ENCODE measurements at regions not wholly inside any gene's neighbourhood (a gene's known extent, or its start where the extent isn't known, plus 50 kb on each side); places are given as distances from the start of the nearest gene placed in this dataset.

- intact Hi-C loops (cut with micrococcal nuclease; ENCODE audit: unreplicated experiment), result loop anchor here (10.0 kb wide), 1 partner anchor 801 kb away; no protein-coding TSS in a partner anchor
- no peak overlapping the region for H3K4me3 ChIP-seq
- H2AFZ ChIP-seq, result no peak overlapping the region
- no peak overlapping the region for H3K27ac ChIP-seq
- no peaks in the 10 kb centered on the region for H4K20me1 ChIP-seq (ENCODE audit: insufficient read depth)
- ChIA-PET POLR2A (ENCODE audit: unreplicated experiment) (no interaction called here), CTCF (no interaction called here)
- H3F3A ChIP-seq (ENCODE audit: insufficient read depth, low read depth), result peaks cover 30% of the 10 kb centered on the region
- no peaks in the 10 kb centered on the region for H3K9me2 ChIP-seq (ENCODE audit: insufficient read depth)
- no peaks in the 10 kb centered on the region for H3K36me3 ChIP-seq (ENCODE audit: low read depth)
- H3K9me3 ChIP-seq (ENCODE audit: insufficient read depth, low read depth), result peaks cover 7% of the 10 kb centered on the region
- no peaks in the 10 kb centered on the region for H3K27me3 ChIP-seq (ENCODE audit: insufficient read depth, low read depth)
- BruUV-seq (replicated peaks), result no TSS peak
- DNase-seq, result no peak
- peaks cover 49% of the 10 kb centered on the region for H3K4me1 ChIP-seq (replicated peaks; ENCODE audit: insufficient read depth)
- TF ChIP-seq CTCF (conservative IDR thresholded peaks at IDR 0.05) (no peak), EZH2 (IDR thresholded peaks at IDR 0.05; ENCODE audit: low read depth) (no peak)
- H3K4me2 ChIP-seq, result no peak overlapping the region
- no peaks in the 10 kb centered on the region for H3K79me2 ChIP-seq (ENCODE audit: low read depth)
These were observed 140.7 kb upstream of the CDKN3 start for GRCh38 chr14:54256156-54256555.

GRCh38 chr14:54257424-54257823, 139.4 kb upstream of the CDKN3 start:
- peaks cover 19% of the 10 kb centered on the region for H3F3A ChIP-seq (ENCODE audit: insufficient read depth, low read depth)
- no peaks in the 10 kb centered on the region for H3K27me3 ChIP-seq (ENCODE audit: insufficient read depth, low read depth)
- POLR2A ChIA-PET (ENCODE audit: unreplicated experiment), result interaction anchor here (0.9 kb wide), 1 partner anchor 349 kb away, joined by 3 read pairs; no protein-coding TSS in a partner anchor
- CTCF ChIA-PET, result no interaction called here
- no peaks in the 10 kb centered on the region for H4K20me1 ChIP-seq (ENCODE audit: insufficient read depth)
- no peak overlapping the region for H3K4me3 ChIP-seq
- no peak overlapping the region for H3K4me2 ChIP-seq
- DNase-seq, result no peak
- no peak overlapping the region for H2AFZ ChIP-seq
- no peaks in the 10 kb centered on the region for H3K9me2 ChIP-seq (ENCODE audit: insufficient read depth)
- intact Hi-C loops (cut with micrococcal nuclease; ENCODE audit: unreplicated experiment), result loop anchor here (10.0 kb wide), 1 partner anchor 803 kb away; no protein-coding TSS in a partner anchor
- BruUV-seq (replicated peaks), result no TSS peak
- no peaks in the 10 kb centered on the region for H3K79me2 ChIP-seq (ENCODE audit: low read depth)
- H3K9me3 ChIP-seq (ENCODE audit: insufficient read depth, low read depth), result peaks cover 7% of the 10 kb centered on the region
- H3K4me1 ChIP-seq (replicated peaks; ENCODE audit: insufficient read depth), result peaks cover 37% of the 10 kb centered on the region
- H3K27ac ChIP-seq, result no peak overlapping the region
- TF ChIP-seq EZH2 (IDR thresholded peaks at IDR 0.05; ENCODE audit: low read depth) (no peak), CTCF (conservative IDR thresholded peaks at IDR 0.05) (no peak)
- H3K36me3 ChIP-seq (ENCODE audit: low read depth), result no peaks in the 10 kb centered on the region

- Histone ChIP-seq H3K9me3 (ENCODE audit: insufficient read depth, low read depth) (peaks cover 7% of the 10 kb centered on the region), H3K9me2 (ENCODE audit: insufficient read depth) (no peaks in the 10 kb centered on the region), H3K27ac (no peak overlapping the region), H3K79me2 (ENCODE audit: low read depth) (no peaks in the 10 kb centered on the region), H3K4me2 (no peak overlapping the region), H4K20me1 (ENCODE audit: insufficient read depth) (no peaks in the 10 kb centered on the region), H3K4me3 (no peak overlapping the region), H3K27me3 (ENCODE audit: insufficient read depth, low read depth) (no peaks in the 10 kb centered on the region), H3K36me3 (ENCODE audit: low read depth) (no peaks in the 10 kb centered on the region), H2AFZ (no peak overlapping the region), H3F3A (ENCODE audit: insufficient read depth, low read depth) (peaks cover 9% of the 10 kb centered on the region), H3K4me1 (replicated peaks; ENCODE audit: insufficient read depth) (peaks cover 28% of the 10 kb centered on the region)
- BruUV-seq (replicated peaks), result no TSS peak
- ChIA-PET POLR2A (ENCODE audit: unreplicated experiment) (no interaction called here), CTCF (no interaction called here)
- intact Hi-C loops (cut with micrococcal nuclease; ENCODE audit: unreplicated experiment), result loop anchor here (10.0 kb wide), 1 partner anchor 804 kb away; no protein-coding TSS in a partner anchor
- peak in 1 of 2 experiments; percentile 40 for DNase-seq
- TF ChIP-seq EZH2 (IDR thresholded peaks at IDR 0.05; ENCODE audit: low read depth) (no peak), CTCF (conservative IDR thresholded peaks at IDR 0.05) (no peak)
These were observed 138.4 kb upstream of the CDKN3 start for GRCh38 chr14:54258382-54258781.
